A673 (cell line): ENCODE measurements at regions not wholly inside any gene's neighbourhood (a gene's known extent, or its start where the extent isn't known, plus 50 kb on each side); places are given as distances from the start of the nearest gene placed in this dataset.

Experiments used
- CTCF ChIP-seq: fragments of 300-800, 200-600 bp; sonication (generic); conservative IDR thresholded peaks from 2 replicates; pipeline ENCODE4 v1.5.1; 2017; ENCODE audit warnings: low read depth, mild to moderate bottlenecking, antibody characterized with exemption, low read length, moderate library complexity, mixed read lengths
- EZH2 ChIP-seq: fragments of 200-600 bp; sonication (generic); IDR thresholded peaks from 2 replicates; pipeline ENCODE4 v1.6.1; 2017; ENCODE audit warnings: borderline replicate concordance, low read depth, mild to moderate bottlenecking, mixed read lengths, antibody characterized with exemption, low read length; ENCODE audit not compliant: poor library complexity, severe bottlenecking

GRCh38 chr19:31504221-31504620 lies 155.0 kb upstream of the TSHZ3 start:
- no peak for TF ChIP-seq CTCF
- TF ChIP-seq EZH2 = no peak
